CD4-positive, alpha-beta T cell (primary cell): ENCODE measurements at regions not wholly inside any gene's neighbourhood (a gene's known extent, or its start where the extent isn't known, plus 50 kb on each side); places are given as distances from the start of the nearest gene placed in this dataset.

Source experiments
- ATAC-seq: fragments of 200-7000 bp; cut with Tn5 transposase; one replicate; pipeline ENCODE4 v1.10.0; 2022; ENCODE audit warnings: mild to moderate bottlenecking; ENCODE audit not compliant: poor library complexity
- CTCF ChIA-PET: fragments of 350-600 bp; sonication (Branson Sonifier 250); formaldehyde crosslinking; loops from one replicate; lab custom pipeline; 2021; ENCODE audit warnings: antibody characterized with exemption, inconsistent platforms; lab: Charles Lee
- POLR2A ChIA-PET: fragments of 350-600 bp; sonication (Branson Sonifier 250); formaldehyde crosslinking; loops from one replicate; lab custom pipeline; 2021; ENCODE audit warnings: antibody characterized with exemption, inconsistent platforms; lab: Charles Lee
- DNase-seq, 14 experiments: peaks; one replicate each; pipeline ENCODE4 v3.0.0-alpha.2; 2013 to 2020; ENCODE audit warnings: mixed read lengths in 2 of 14
- H3K27ac ChIP-seq, 2 donors: one replicate each; pipeline versions ENCODE4 v1.5.1 to v1.7.0; 2013; ENCODE audit warnings: low read length in 2 of 2, low read depth in 1 of 2, mild to moderate bottlenecking in 1 of 2
- H3K27me3 ChIP-seq, 2 experiments: 1 replicate in 1 of 2; 2 replicates in 1 of 2; pipeline versions ENCODE4 v1.6.1 to v1.7.0; 2013; ENCODE audit warnings: low read length in 2 of 2, control low read depth in 1 of 2, mild to moderate bottlenecking in 1 of 2, moderate library complexity in 1 of 2; ENCODE audit not compliant: insufficient read depth in 2 of 2, control insufficient read depth in 1 of 2
- H3K36me3 ChIP-seq: one replicate; pipeline ENCODE4 v1.6.1; 2013; ENCODE audit warnings: low read length, control low read depth; ENCODE audit not compliant: insufficient read depth
- H3K4me1 ChIP-seq: one replicate; pipeline ENCODE4 v1.6.1; 2013; ENCODE audit warnings: low read length, control low read depth; ENCODE audit not compliant: insufficient read depth
- H3K4me3 ChIP-seq: one replicate; pipeline ENCODE4 v1.5.1; 2013; ENCODE audit warnings: mild to moderate bottlenecking, low read length, moderate library complexity
- H3K9me3 ChIP-seq, 2 experiments: 1 replicate in 1 of 2; 2 replicates in 1 of 2; pipeline versions ENCODE4 v1.6.1 to v1.7.0; 2013; ENCODE audit warnings: low read length in 2 of 2, mild to moderate bottlenecking in 2 of 2, control low read depth in 1 of 2, moderate library complexity in 1 of 2; ENCODE audit not compliant: control insufficient read depth in 1 of 2, insufficient read depth in 1 of 2
- H3K27ac Mint-ChIP-seq: one replicate; pipeline ENCODE4 v1.8.0; 2020; ENCODE audit warnings: mixed read lengths
- H3K27me3 Mint-ChIP-seq: one replicate; pipeline ENCODE4 v1.8.0; 2021; ENCODE audit warnings: mixed read lengths
- H3K36me3 Mint-ChIP-seq: one replicate; pipeline ENCODE4 v1.8.0; 2021; ENCODE audit warnings: low read depth, mixed read lengths
- H3K4me1 Mint-ChIP-seq: one replicate; pipeline ENCODE4 v1.8.0; 2021; ENCODE audit warnings: low read depth, mixed read lengths
- H3K4me3 Mint-ChIP-seq: one replicate; pipeline ENCODE4 v1.8.0; 2020; ENCODE audit warnings: mild to moderate bottlenecking, mixed read lengths
- H3K9me3 Mint-ChIP-seq: one replicate; pipeline ENCODE4 v1.8.0; 2020; ENCODE audit warnings: mixed read lengths
- intact Hi-C, 2 experiments: fragments of 100-400 bp; cut with DNase I in 1 of 2; cut with micrococcal nuclease in 1 of 2; formaldehyde crosslinking; loops; one replicate each; pipeline versions ENCODE4 v1.15.1 to v1.9.0; 2023 to 2025; cut with DNase I, micrococcal nuclease
- TF ChIP-seq, protein P1 (sequence below): fragments of 200-600 bp; IDR thresholded peaks from one replicate; pipeline ENCODE4 v1.8.0; 2022; ENCODE audit warnings: antibody characterized with exemption, mild to moderate bottlenecking

- Mint-ChIP-seq H3K27ac (no peak overlapping the region), H3K9me3 (no peaks in the 10 kb centered on the region), H3K36me3 (no peaks in the 10 kb centered on the region), H3K4me3 (no peak overlapping the region), H3K27me3 (peaks cover 17% of the 10 kb centered on the region), H3K4me1 (no peaks in the 10 kb centered on the region)
- intact Hi-C loops = no loop called here
- CTCF ChIA-PET = no interaction called here
- no peak for ATAC-seq
- POLR2A ChIA-PET = no interaction called here
- H3K4me3 ChIP-seq = no peak overlapping the region
- H3K27me3 ChIP-seq = no peaks in the 10 kb centered on the region
- no peak overlapping the region for H3K27ac ChIP-seq
- H3K36me3 ChIP-seq = no peaks in the 10 kb centered on the region
- no peaks in the 10 kb centered on the region for H3K4me1 ChIP-seq
- DNase-seq = no peak
- H3K9me3 ChIP-seq = peaks cover 0 to 6% of the 10 kb centered on the region in 2 experiments
- TF ChIP-seq, protein P1, sequence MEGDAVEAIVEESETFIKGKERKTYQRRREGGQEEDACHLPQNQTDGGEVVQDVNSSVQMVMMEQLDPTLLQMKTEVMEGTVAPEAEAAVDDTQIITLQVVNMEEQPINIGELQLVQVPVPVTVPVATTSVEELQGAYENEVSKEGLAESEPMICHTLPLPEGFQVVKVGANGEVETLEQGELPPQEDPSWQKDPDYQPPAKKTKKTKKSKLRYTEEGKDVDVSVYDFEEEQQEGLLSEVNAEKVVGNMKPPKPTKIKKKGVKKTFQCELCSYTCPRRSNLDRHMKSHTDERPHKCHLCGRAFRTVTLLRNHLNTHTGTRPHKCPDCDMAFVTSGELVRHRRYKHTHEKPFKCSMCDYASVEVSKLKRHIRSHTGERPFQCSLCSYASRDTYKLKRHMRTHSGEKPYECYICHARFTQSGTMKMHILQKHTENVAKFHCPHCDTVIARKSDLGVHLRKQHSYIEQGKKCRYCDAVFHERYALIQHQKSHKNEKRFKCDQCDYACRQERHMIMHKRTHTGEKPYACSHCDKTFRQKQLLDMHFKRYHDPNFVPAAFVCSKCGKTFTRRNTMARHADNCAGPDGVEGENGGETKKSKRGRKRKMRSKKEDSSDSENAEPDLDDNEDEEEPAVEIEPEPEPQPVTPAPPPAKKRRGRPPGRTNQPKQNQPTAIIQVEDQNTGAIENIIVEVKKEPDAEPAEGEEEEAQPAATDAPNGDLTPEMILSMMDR = no peak
These were observed 264.6 kb upstream of the AGAP1 start for GRCh38 chr2:235229236-235229635.

GRCh38 chr2:235230821-235231601 is 262.8 kb upstream of the AGAP1 start:
- H3K27ac ChIP-seq = no peak overlapping the region
- Mint-ChIP-seq H3K4me3 (no peak overlapping the region), H3K27ac (no peak overlapping the region), H3K9me3 (no peaks in the 10 kb centered on the region), H3K36me3 (no peaks in the 10 kb centered on the region), H3K27me3 (peaks cover 17% of the 10 kb centered on the region), H3K4me1 (no peaks in the 10 kb centered on the region)
- no peak overlapping the region for H3K4me3 ChIP-seq
- DNase-seq (no peak), ATAC-seq (no peak)
- CTCF ChIA-PET = no interaction called here
- no peaks in the 10 kb centered on the region for H3K27me3 ChIP-seq
- no peaks in the 10 kb centered on the region for H3K36me3 ChIP-seq
- H3K4me1 ChIP-seq = no peaks in the 10 kb centered on the region
- TF ChIP-seq, protein P1 = no peak
- POLR2A ChIA-PET = no interaction called here
- intact Hi-C loops = no loop called here
- H3K9me3 ChIP-seq = peaks cover 0 to 3% of the 10 kb centered on the region in 2 experiments

- ATAC-seq = no peak
- Histone ChIP-seq H3K4me3 (no peak overlapping the region), H3K36me3 (no peaks in the 10 kb centered on the region), H3K27me3 (no peaks in the 10 kb centered on the region), H3K27ac (no peak overlapping the region), H3K9me3 (peaks cover 0 to 3% of the 10 kb centered on the region in 2 experiments), H3K4me1 (no peaks in the 10 kb centered on the region)
- POLR2A ChIA-PET = no interaction called here
- intact Hi-C loops = no loop called here
- Mint-ChIP-seq H3K27me3 (peaks cover 22% of the 10 kb centered on the region), H3K4me3 (no peak overlapping the region), H3K36me3 (no peaks in the 10 kb centered on the region), H3K4me1 (no peaks in the 10 kb centered on the region), H3K27ac (no peak overlapping the region), H3K9me3 (no peaks in the 10 kb centered on the region)
- TF ChIP-seq, protein P1 = no peak
- DNase-seq = no peak
- CTCF ChIA-PET = no interaction called here
These were observed 261.1 kb upstream of the AGAP1 start for GRCh38 chr2:235232449-235233433.
